GM23248 (cell line): ENCODE measurements at regions not wholly inside any gene's neighbourhood (a gene's known extent, or its start where the extent isn't known, plus 50 kb on each side); places are given as distances from the start of the nearest gene placed in this dataset.

ENCODE experiments used
- EZH2 ChIP-seq: fragments of 200-600 bp; sonication (generic); IDR thresholded peaks from 2 replicates; pipeline ENCODE4 v1.6.1; 2018; ENCODE audit warnings: antibody characterized with exemption, mild to moderate bottlenecking; ENCODE audit not compliant: insufficient read depth, poor library complexity, severe bottlenecking
- EZH2phosphoT487 ChIP-seq: fragments of 200-600 bp; sonication (generic); IDR thresholded peaks from 2 replicates; pipeline ENCODE4 v1.6.1; 2018; ENCODE audit warnings: antibody characterized with exemption, moderate library complexity, mild to moderate bottlenecking, low read depth; ENCODE audit not compliant: insufficient read depth

GRCh38 chr3:190988102-190988501 lies 125.6 kb upstream of the GMNC start:
- no peak for TF ChIP-seq EZH2
- TF ChIP-seq EZH2phosphoT487: no peak
